Mammary epithelial cell (primary cell): ENCODE measurements at regions not wholly inside any gene's neighbourhood (a gene's known extent, or its start where the extent isn't known, plus 50 kb on each side); places are given as distances from the start of the nearest gene placed in this dataset.

ENCODE experiments used
- EZH2 ChIP-seq: IDR thresholded peaks from 2 replicates; pipeline ENCODE4 v1.6.1; 2012; ENCODE audit warnings: low read length, inconsistent platforms, borderline replicate concordance
- TF ChIP-seq, protein P1 (sequence below), 2 donors: IDR thresholded peaks in 1 of 2; conservative IDR thresholded peaks in 1 of 2; 2 replicates each; pipeline ENCODE4 v1.5.1; 2011 to 2012; ENCODE audit warnings: inconsistent platforms in 2 of 2, low read length in 2 of 2, mild to moderate bottlenecking in 2 of 2, control low read depth in 1 of 2, low read depth in 1 of 2; ENCODE audit not compliant: insufficient read depth in 1 of 2; ENCODE audit errors: extremely low read depth in 1 of 2

DNA sequence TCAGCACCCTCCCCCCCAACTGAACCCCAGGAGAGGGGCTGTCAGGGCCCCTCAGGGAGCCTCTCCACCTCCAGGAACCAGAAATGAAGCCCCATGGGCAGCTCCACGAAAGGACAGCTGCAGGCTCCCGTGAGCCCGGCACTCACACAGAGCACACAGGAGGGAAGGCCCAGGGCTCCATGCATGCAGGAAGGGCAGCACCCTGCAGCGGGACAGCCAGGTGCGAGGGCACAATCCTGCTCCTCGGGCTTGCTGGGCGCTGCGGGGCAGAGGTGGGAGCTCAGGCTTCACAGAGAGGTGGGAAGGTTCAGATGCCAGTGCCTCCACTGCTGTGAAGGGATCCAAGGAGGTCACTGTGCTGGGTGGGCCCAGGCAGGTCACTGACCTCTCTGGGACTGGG lies 90.0 kb downstream of the HMX1 start:
- TF ChIP-seq, protein P1, sequence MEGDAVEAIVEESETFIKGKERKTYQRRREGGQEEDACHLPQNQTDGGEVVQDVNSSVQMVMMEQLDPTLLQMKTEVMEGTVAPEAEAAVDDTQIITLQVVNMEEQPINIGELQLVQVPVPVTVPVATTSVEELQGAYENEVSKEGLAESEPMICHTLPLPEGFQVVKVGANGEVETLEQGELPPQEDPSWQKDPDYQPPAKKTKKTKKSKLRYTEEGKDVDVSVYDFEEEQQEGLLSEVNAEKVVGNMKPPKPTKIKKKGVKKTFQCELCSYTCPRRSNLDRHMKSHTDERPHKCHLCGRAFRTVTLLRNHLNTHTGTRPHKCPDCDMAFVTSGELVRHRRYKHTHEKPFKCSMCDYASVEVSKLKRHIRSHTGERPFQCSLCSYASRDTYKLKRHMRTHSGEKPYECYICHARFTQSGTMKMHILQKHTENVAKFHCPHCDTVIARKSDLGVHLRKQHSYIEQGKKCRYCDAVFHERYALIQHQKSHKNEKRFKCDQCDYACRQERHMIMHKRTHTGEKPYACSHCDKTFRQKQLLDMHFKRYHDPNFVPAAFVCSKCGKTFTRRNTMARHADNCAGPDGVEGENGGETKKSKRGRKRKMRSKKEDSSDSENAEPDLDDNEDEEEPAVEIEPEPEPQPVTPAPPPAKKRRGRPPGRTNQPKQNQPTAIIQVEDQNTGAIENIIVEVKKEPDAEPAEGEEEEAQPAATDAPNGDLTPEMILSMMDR (conservative IDR thresholded peaks at IDR 0.05 in 1 of 2, IDR thresholded peaks at IDR 0.05 in 1 of 2; ENCODE audit: extremely low read depth in 1 of 2, insufficient read depth in 1 of 2, low read depth in 1 of 2, low read length in 2 of 2): no peak
- no peak for TF ChIP-seq EZH2
